K562 (cell line): ENCODE measurements at regions not wholly inside any gene's neighbourhood (a gene's known extent, or its start where the extent isn't known, plus 50 kb on each side); places are given as distances from the start of the nearest gene placed in this dataset.
"Not testable (repeated sequence)": the region's sequence is repeated elsewhere in the genome, so short reads cannot be mapped to it uniquely, and the experiment has no call there.

Experiments
- ATAC-seq: fragments of 200-7000 bp; cut with Tn5 transposase; 3 replicates; pipeline ENCODE4 v1.9.1; 2020; ENCODE audit warnings: moderate library complexity
- BruUV-seq: library from RNA; stranded (reverse); fragments of 400-500 nt; replicated peaks from 2 replicates; lab custom pipeline; 2021; lab: Mats Ljungman, UMichigan
- CTCF ChIA-PET: fragments of 300-600 bp; formaldehyde crosslinking; extraction: SDS; loops from one replicate; lab custom pipeline; 2021; ENCODE audit warnings: low intra/inter-chr PET ratio; lab: Yijun Ruan, JAX
- POLR2A ChIA-PET: fragments of 300-600, 350-650 bp; sonication (Branson Sonifier 250); formaldehyde crosslinking; extraction: SDS; loops from one replicate; lab custom pipeline; 2021; ENCODE audit warnings: antibody characterized with exemption, inconsistent platforms; lab: Yijun Ruan, JAX
- DNase-seq, 4 experiments: peaks; one replicate each; pipeline versions ENCODE4 v3.0.0 to v3.0.0-alpha.2; 2011 to 2018; ENCODE audit warnings: low spot score in 3 of 4, mixed read lengths in 3 of 4; ENCODE audit errors: extremely low read depth in 1 of 4
- FAIRE-seq: peaks from 2 replicates; lab custom pipeline; 2011; peaks lifted over from hg19 to GRCh38; lab: Jason Lieb, UNC
- H2AFZ ChIP-seq: 2 replicates; pipeline ENCODE4 v1.6.0; 2011; ENCODE audit warnings: low read depth, low read length, control low read depth, inconsistent platforms
- H3K27ac ChIP-seq: fragments of 200-600 bp; 3 replicates; pipeline ENCODE4 v1.8.0; 2011; ENCODE audit warnings: low read depth, mild to moderate bottlenecking, control low read depth, inconsistent platforms, low read length, moderate library complexity, mixed read lengths; ENCODE audit errors: extremely low read depth
- H3K27me3 ChIP-seq, 2 experiments: fragments of 300-600 bp in 1 of 2; 2 replicates in 1 of 2; 3 replicates in 1 of 2; pipeline versions ENCODE4 v1.6.0 to v1.8.0; 2011; ENCODE audit warnings: inconsistent platforms in 2 of 2, low read length in 2 of 2, mild to moderate bottlenecking in 1 of 2, mixed read lengths in 1 of 2, moderate library complexity in 1 of 2; ENCODE audit not compliant: control insufficient read depth in 2 of 2, insufficient read depth in 2 of 2
- H3K36me3 ChIP-seq: fragments of 300-600 bp; 3 replicates; pipeline ENCODE4 v1.8.0; 2011; ENCODE audit warnings: mild to moderate bottlenecking, low read length, inconsistent platforms; ENCODE audit not compliant: control insufficient read depth, insufficient read depth
- H3K4me1 ChIP-seq, 2 experiments: fragments of 200-600 bp in 1 of 2; replicated peaks in 1 of 2; 2 replicates in 1 of 2; 3 replicates in 1 of 2; pipeline versions ENCODE4 v1.5.1 to v1.8.0; 2011; ENCODE audit warnings: inconsistent platforms in 2 of 2, low read length in 2 of 2, mild to moderate bottlenecking in 1 of 2, mixed read lengths in 1 of 2, moderate library complexity in 1 of 2; ENCODE audit not compliant: control insufficient read depth in 2 of 2, insufficient read depth in 2 of 2
- H3K4me2 ChIP-seq: 2 replicates; pipeline ENCODE4 v1.6.1; 2011; ENCODE audit warnings: low read length, control low read depth, inconsistent platforms, mixed read lengths; ENCODE audit not compliant: insufficient read depth
- H3K4me3 ChIP-seq: fragments of 200-600 bp; sonication (generic), shearing (Covaris generic); 2 replicates; pipeline ENCODE4 v1.5.1; 2016; ENCODE audit warnings: control low read depth, inconsistent platforms
- H3K79me2 ChIP-seq: fragments of 200-600 bp; 3 replicates; pipeline ENCODE4 v1.8.0; 2011; ENCODE audit warnings: low read length, inconsistent platforms; ENCODE audit not compliant: control insufficient read depth, insufficient read depth
- H3K9ac ChIP-seq, 2 experiments: 2 replicates each; pipeline versions ENCODE4 v1.6.0 to v1.6.1; 2011; ENCODE audit warnings: low read depth in 2 of 2, low read length in 2 of 2, control low read depth in 1 of 2, inconsistent platforms in 1 of 2, mild to moderate bottlenecking in 1 of 2, mixed read lengths in 1 of 2; ENCODE audit not compliant: insufficient read depth in 1 of 2
- H3K9me1 ChIP-seq: one replicate; pipeline ENCODE4 v1.6.0; 2011; ENCODE audit warnings: inconsistent platforms, mild to moderate bottlenecking, low read length, moderate library complexity; ENCODE audit not compliant: control insufficient read depth, insufficient read depth
- H3K9me3 ChIP-seq: replicated peaks from 2 replicates; pipeline ENCODE4 v1.5.1; 2011; ENCODE audit warnings: low read depth, low read length, inconsistent platforms; ENCODE audit not compliant: control insufficient read depth, insufficient read depth
- H4K20me1 ChIP-seq: replicated peaks from 2 replicates; pipeline ENCODE4 v1.6.1; 2011; ENCODE audit warnings: low read length, inconsistent platforms, mixed read lengths; ENCODE audit not compliant: control insufficient read depth, insufficient read depth
- WGBS: fragments of 100-300 bp; shearing (Covaris generic); methylation state at CpG from one replicate; pipeline ENCODE4 v1.1.6; 2016; ENCODE audit warnings: low coverage, mixed read lengths; ENCODE audit not compliant: insufficient coverage; ENCODE audit errors: missing lambda C conversion rate; 5-methylcytosine and 5-hydroxymethylcytosine counted together
- in situ Hi-C: fragments of 300-500 bp; cut with MboI; formaldehyde crosslinking; loops from 4 replicates; pipeline ENCODE4 v1.15.0; 2018; ENCODE audit warnings: inconsistent platforms, mixed read lengths
- intact Hi-C: fragments of 100-400 bp; cut with micrococcal nuclease; formaldehyde crosslinking; loops from 2 replicates; pipeline ENCODE4 v1.14.2; 2022

- intact Hi-C loops, H4K20me1 ChIP-seq, POLR2A ChIA-PET, H3K4me3 ChIP-seq, H3K36me3 ChIP-seq, DNase-seq, in situ Hi-C loops, H3K27ac ChIP-seq, ATAC-seq, H3K9me3 ChIP-seq, H3K79me2 ChIP-seq, H3K9me1 ChIP-seq, FAIRE-seq, CTCF ChIA-PET, H3K4me1 ChIP-seq, H3K27me3 ChIP-seq, BruUV-seq, H2AFZ ChIP-seq, H3K4me2 ChIP-seq, H3K9ac ChIP-seq: not testable (repeated sequence)
- 0% methylated on average over 1 of the region's 3 CpGs for WGBS
Measured at GRCh38 chr9:66701411-66702377, 198.8 kb upstream of the ZNF658 start.

GRCh38 chr9:66711553-66711952 is 189.0 kb upstream of the ZNF658 start:
- intact Hi-C loops, H3K4me1 ChIP-seq, H3K9me1 ChIP-seq, H2AFZ ChIP-seq, H4K20me1 ChIP-seq, H3K4me3 ChIP-seq, ATAC-seq, FAIRE-seq, in situ Hi-C loops, H3K79me2 ChIP-seq, DNase-seq, H3K27ac ChIP-seq, BruUV-seq, H3K27me3 ChIP-seq, CTCF ChIA-PET, H3K9ac ChIP-seq, H3K36me3 ChIP-seq, H3K4me2 ChIP-seq, POLR2A ChIA-PET, H3K9me3 ChIP-seq: not testable (repeated sequence)
- WGBS = no CpG with 5 or more reads among the region's 6 CpGs

DNA sequence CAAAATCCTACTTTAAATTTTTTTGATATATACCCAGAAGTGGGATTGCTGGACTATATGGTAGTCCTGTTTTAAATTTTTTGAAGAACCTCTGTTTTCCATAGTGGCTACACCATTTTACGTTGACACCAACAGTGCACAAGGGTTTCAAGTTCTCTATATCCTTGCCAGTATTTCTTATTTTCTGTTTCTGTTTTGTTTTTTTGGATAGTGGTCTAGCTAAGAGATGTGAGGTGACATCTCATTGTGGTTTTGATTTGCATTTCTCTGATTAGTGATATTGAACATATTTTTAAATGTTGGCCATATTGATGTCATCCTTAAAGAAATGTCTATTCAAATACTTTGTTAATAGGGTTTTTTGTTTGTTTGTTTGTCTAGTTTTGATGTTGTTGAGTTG is 187.7 kb upstream of the ZNF658 start:
- intact Hi-C loops, H3K27me3 ChIP-seq, FAIRE-seq, ATAC-seq, H3K9ac ChIP-seq, H3K79me2 ChIP-seq, H3K27ac ChIP-seq, BruUV-seq, H3K4me1 ChIP-seq, DNase-seq, H3K4me2 ChIP-seq, H4K20me1 ChIP-seq, H3K9me1 ChIP-seq, CTCF ChIA-PET, H3K36me3 ChIP-seq, H2AFZ ChIP-seq, in situ Hi-C loops, H3K9me3 ChIP-seq, POLR2A ChIA-PET, H3K4me3 ChIP-seq: not testable (repeated sequence)
- WGBS = no CpG with 5 or more reads among the region's 1 CpG

- H3K79me2 ChIP-seq, H4K20me1 ChIP-seq, H3K9me3 ChIP-seq, POLR2A ChIA-PET, H3K4me3 ChIP-seq, CTCF ChIA-PET, FAIRE-seq, H3K27ac ChIP-seq, H3K4me2 ChIP-seq, H2AFZ ChIP-seq, BruUV-seq, H3K36me3 ChIP-seq, H3K9ac ChIP-seq, H3K27me3 ChIP-seq, H3K4me1 ChIP-seq, DNase-seq, intact Hi-C loops, H3K9me1 ChIP-seq, in situ Hi-C loops: not testable (repeated sequence)
- no CpG with 5 or more reads among the region's 8 CpGs for WGBS
- peak; percentile 72 for ATAC-seq
Measured at GRCh38 chr9:66713552-66713951, 187.0 kb upstream of the ZNF658 start.
